IMR-90 (cell line): ENCODE measurements at regions not wholly inside any gene's neighbourhood (a gene's known extent, or its start where the extent isn't known, plus 50 kb on each side); places are given as distances from the start of the nearest gene placed in this dataset.

ENCODE experiments used
- ATAC-seq: fragments of 200-7000 bp; cut with Tn5 transposase; 2 replicates; pipeline ENCODE4 v1.9.1; 2020; ENCODE audit warnings: low read depth, mild to moderate bottlenecking, moderate library complexity
- BruUV-seq: library from RNA; stranded (reverse); fragments of 400-500 nt; replicated peaks from 2 replicates; lab custom pipeline; 2021; lab: Mats Ljungman, UMichigan
- CTCF ChIA-PET: fragments of 300-600 bp; formaldehyde crosslinking; extraction: SDS; loops from one replicate; lab custom pipeline; 2021; ENCODE audit warnings: antibody characterized with exemption; lab: Yijun Ruan, JAX
- POLR2A ChIA-PET: fragments of 300-600 bp; sonication (Branson Sonifier 250); formaldehyde crosslinking; loops from one replicate; lab custom pipeline; 2022; ENCODE audit warnings: antibody characterized with exemption; ENCODE audit not compliant: unreplicated experiment; lab: Charles Lee
- DNase-seq: peaks from one replicate; pipeline ENCODE4 v3.0.0; 2013
- H2AFZ ChIP-seq: replicated peaks from 2 replicates; pipeline ENCODE3; 2013; ENCODE audit warnings: low read length, mild to moderate bottlenecking; ENCODE audit not compliant: poor library complexity
- H2AK5ac ChIP-seq: 2 replicates; pipeline ENCODE4 v1.6.1; 2013; ENCODE audit warnings: low read depth, low read length, inconsistent platforms
- H2AK9ac ChIP-seq: replicated peaks from 2 replicates; pipeline ENCODE3; 2013; ENCODE audit warnings: mild to moderate bottlenecking, low read depth, low read length, moderate library complexity; ENCODE audit not compliant: poor library complexity
- H2BK120ac ChIP-seq: 2 replicates; pipeline ENCODE4 v1.6.1; 2013; ENCODE audit warnings: low read depth, low read length, inconsistent platforms
- H2BK15ac ChIP-seq: 3 replicates; pipeline ENCODE4 v1.6.1; 2013; ENCODE audit warnings: low read depth, low read length, inconsistent platforms
- H2BK20ac ChIP-seq: 2 replicates; pipeline ENCODE4 v1.6.1; 2013; ENCODE audit warnings: low read depth, mild to moderate bottlenecking, inconsistent platforms, low read length, moderate library complexity
- H2BK5ac ChIP-seq: 2 replicates; pipeline ENCODE4 v1.6.1; 2013; ENCODE audit warnings: mild to moderate bottlenecking, low read depth, low read length, inconsistent platforms; ENCODE audit not compliant: poor library complexity, severe bottlenecking
- H3K14ac ChIP-seq: replicated peaks from 2 replicates; pipeline ENCODE4 v1.6.1; 2013; ENCODE audit warnings: low read depth, low read length, inconsistent platforms
- H3K18ac ChIP-seq: 2 replicates; pipeline ENCODE4 v1.6.1; 2013; ENCODE audit warnings: low read depth, low read length, control low read depth
- H3K23ac ChIP-seq: 2 replicates; pipeline ENCODE4 v1.6.1; 2013; ENCODE audit warnings: low read depth, low read length, inconsistent platforms
- H3K27ac ChIP-seq: 2 replicates; pipeline ENCODE4 v1.5.1; 2013; ENCODE audit warnings: mild to moderate bottlenecking, control low read depth, low read length; ENCODE audit not compliant: insufficient read depth
- H3K27me3 ChIP-seq: 2 replicates; pipeline ENCODE4 v1.6.1; 2013; ENCODE audit warnings: low read length; ENCODE audit not compliant: control insufficient read depth, insufficient read depth
- H3K36me3 ChIP-seq: 2 replicates; pipeline ENCODE4 v1.6.1; 2013; ENCODE audit warnings: low read length, mixed read lengths; ENCODE audit not compliant: control insufficient read depth, insufficient read depth
- H3K4ac ChIP-seq: 2 replicates; pipeline ENCODE4 v1.6.1; 2013; ENCODE audit warnings: low read depth, low read length, inconsistent platforms
- H3K4me1 ChIP-seq: 2 replicates; pipeline ENCODE4 v1.6.1; 2013; ENCODE audit warnings: low read length, mixed read lengths; ENCODE audit not compliant: control insufficient read depth, insufficient read depth
- H3K4me2 ChIP-seq: 2 replicates; pipeline ENCODE4 v1.6.1; 2013; ENCODE audit warnings: low read depth, mild to moderate bottlenecking, control low read depth, low read length, moderate library complexity
- H3K4me3 ChIP-seq: 2 replicates; pipeline ENCODE4 v1.5.1; 2013; ENCODE audit warnings: low read depth, mild to moderate bottlenecking, control low read depth, low read length, moderate library complexity; ENCODE audit not compliant: insufficient read depth
- H3K56ac ChIP-seq: 2 replicates; pipeline ENCODE4 v1.6.1; 2013; ENCODE audit warnings: low read length, inconsistent platforms; ENCODE audit not compliant: insufficient read depth; ENCODE audit errors: extremely low read depth
- H3K79me1 ChIP-seq, 2 experiments: 2 replicates each; pipeline ENCODE4 v1.6.1; 2013; ENCODE audit warnings: low read length in 2 of 2, inconsistent platforms in 1 of 2, low read depth in 1 of 2
- H3K9ac ChIP-seq: 2 replicates; pipeline ENCODE4 v1.6.1; 2013; ENCODE audit warnings: low read depth, low read length, control low read depth
- H3K9me1 ChIP-seq: 2 replicates; pipeline ENCODE4 v1.6.1; 2013; ENCODE audit warnings: low read length, inconsistent platforms; ENCODE audit not compliant: insufficient read depth
- H3K9me3 ChIP-seq: 2 replicates; pipeline ENCODE4 v1.6.1; 2013; ENCODE audit warnings: low read length; ENCODE audit not compliant: control insufficient read depth, insufficient read depth
- H4K20me1 ChIP-seq: 2 replicates; pipeline ENCODE4 v1.6.1; 2013; ENCODE audit warnings: low read length, inconsistent platforms; ENCODE audit not compliant: insufficient read depth
- H4K5ac ChIP-seq: 2 replicates; pipeline ENCODE4 v1.6.1; 2013; ENCODE audit warnings: mild to moderate bottlenecking, low read depth, low read length, control low read depth
- H4K8ac ChIP-seq, 2 experiments: 2 replicates each; pipeline ENCODE4 v1.6.1; 2013; ENCODE audit warnings: low read depth in 2 of 2, low read length in 2 of 2, control low read depth in 1 of 2, inconsistent platforms in 1 of 2
- H4K91ac ChIP-seq: 2 replicates; pipeline ENCODE4 v1.6.1; 2013; ENCODE audit warnings: low read depth, low read length, inconsistent platforms; ENCODE audit not compliant: insufficient read depth
- BHLHE40 ChIP-seq: fragments of 150-350 bp; IDR thresholded peaks from 2 replicates; pipeline ENCODE4 v1.6.1; 2016; ENCODE audit warnings: mild to moderate bottlenecking, low read depth, low read length
- CEBPB ChIP-seq: IDR thresholded peaks from 2 replicates; pipeline ENCODE4 v1.6.1; 2012; ENCODE audit warnings: low read depth, low read length, improper control_type of control experiment
- CHD1 ChIP-seq: IDR thresholded peaks from 2 replicates; pipeline ENCODE4 v1.6.1; 2012; ENCODE audit warnings: low read depth, low read length, improper control_type of control experiment
- FOS ChIP-seq: fragments of 150-350 bp; IDR thresholded peaks from 2 replicates; pipeline ENCODE4 v1.6.1; 2016; ENCODE audit warnings: low read depth, low read length
- MAFK ChIP-seq: IDR thresholded peaks from 2 replicates; pipeline ENCODE4 v1.6.1; 2012; ENCODE audit warnings: low read depth, low read length, improper control_type of control experiment
- MAZ ChIP-seq: IDR thresholded peaks from 2 replicates; pipeline ENCODE4 v1.6.1; 2012; ENCODE audit warnings: low read depth, mild to moderate bottlenecking, low read length, improper control_type of control experiment, moderate library complexity, borderline replicate concordance
- MXI1 ChIP-seq: IDR thresholded peaks from 2 replicates; pipeline ENCODE4 v1.6.1; 2012; ENCODE audit warnings: low read depth, mild to moderate bottlenecking, low read length, moderate library complexity, borderline replicate concordance
- NFE2L2 ChIP-seq: fragments of 150-350 bp; IDR thresholded peaks from 2 replicates; pipeline ENCODE4 v1.6.1; 2016; ENCODE audit warnings: low read depth, mild to moderate bottlenecking, low read length
- POLR2A ChIP-seq: IDR thresholded peaks from 2 replicates; pipeline ENCODE4 v1.6.1; 2012; ENCODE audit warnings: mild to moderate bottlenecking, low read depth, low read length
- RAD21 ChIP-seq: IDR thresholded peaks from 2 replicates; pipeline ENCODE4 v1.6.1; 2012; ENCODE audit warnings: low read length, improper control_type of control experiment
- RCOR1 ChIP-seq: IDR thresholded peaks from 2 replicates; pipeline ENCODE4 v1.6.1; 2012; ENCODE audit warnings: mild to moderate bottlenecking, low read length, improper control_type of control experiment; ENCODE audit not compliant: insufficient replicate concordance
- RFX5 ChIP-seq: IDR thresholded peaks from 2 replicates; pipeline ENCODE4 v1.8.0; 2012; ENCODE audit warnings: low read depth, mild to moderate bottlenecking, low read length, moderate library complexity
- SMC3 ChIP-seq: fragments of 150-350 bp; IDR thresholded peaks from 2 replicates; pipeline ENCODE4 v1.6.1; 2016; ENCODE audit warnings: low read depth, mild to moderate bottlenecking, antibody characterized with exemption, low read length, moderate library complexity
- WGBS, 2 experiments: methylation state at CpG; one replicate each; pipeline versions ENCODE4 v1.1.5 to v1.1.7; 2013; ENCODE audit warnings: missing lambda C conversion rate in 2 of 2; ENCODE audit not compliant: insufficient read length in 1 of 2; ENCODE audit errors: extremely low coverage in 2 of 2; 5-methylcytosine and 5-hydroxymethylcytosine counted together
- dilution Hi-C: fragments of 300-500 bp; cut with HindIII; formaldehyde crosslinking; loops from one replicate; pipeline ENCODE4 v1.14.3; 2018; ENCODE audit warnings: low sequenced_read_pairs; ENCODE audit not compliant: unreplicated experiment
- in situ Hi-C: fragments of 300-500 bp; cut with MboI; formaldehyde crosslinking; loops from 3 replicates; pipeline ENCODE4 v1.14.3; 2019; ENCODE audit warnings: low sequenced_read_pairs, inconsistent platforms, mixed read lengths
- intact Hi-C: fragments of 100-400 bp; cut with micrococcal nuclease; formaldehyde crosslinking; loops from 2 replicates; pipeline ENCODE4 v1.10.0; 2022
- TF ChIP-seq, protein P1 (sequence below): fragments of 150-350 bp; IDR thresholded peaks from 2 replicates; pipeline ENCODE4 v1.6.1; 2017; ENCODE audit warnings: mild to moderate bottlenecking, antibody characterized with exemption, low read length, low read depth
- TF ChIP-seq, protein P2 (sequence below): fragments of 150-350 bp; IDR thresholded peaks from 2 replicates; pipeline ENCODE4 v1.6.1; 2016; ENCODE audit warnings: low read depth, mild to moderate bottlenecking, low read length, moderate library complexity, borderline replicate concordance
- TF ChIP-seq, protein P3 (sequence below): conservative IDR thresholded peaks from 2 replicates; pipeline ENCODE4 v1.5.1; 2012; ENCODE audit warnings: mild to moderate bottlenecking, low read depth, low read length, improper control_type of control experiment

DNA sequence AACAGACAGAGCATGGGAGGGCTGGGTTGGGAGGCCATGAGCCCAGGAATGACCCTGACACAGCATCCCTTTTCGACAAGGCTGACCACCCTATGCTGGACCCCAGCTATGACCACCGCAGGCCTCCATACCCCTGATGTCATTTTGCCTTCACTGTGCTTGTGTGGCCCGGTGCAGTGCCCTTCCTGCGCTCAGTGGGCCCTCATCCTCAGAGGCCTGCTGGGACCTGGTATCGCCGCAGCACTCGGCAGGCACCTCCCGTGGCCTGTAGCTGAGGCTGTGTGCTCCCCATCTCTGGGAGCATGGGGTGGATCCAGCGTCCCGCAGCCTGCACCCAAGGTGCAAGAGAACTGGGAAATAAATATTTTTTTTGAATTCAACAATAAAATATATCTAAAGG lies 73.1 kb upstream of the MEF2A start:
- H4K91ac ChIP-seq: no peak overlapping the region
- H2AFZ ChIP-seq: no peak overlapping the region
- H3K79me1 ChIP-seq: no peaks in the 10 kb centered on the region
- peaks cover 11% of the 10 kb centered on the region; the same call in 1 of the 2 replicates for H3K4me1 ChIP-seq
- ChIA-PET CTCF (no interaction called here), POLR2A (no interaction called here)
- no peak overlapping the region for H4K5ac ChIP-seq
- no peak overlapping the region for H3K9ac ChIP-seq
- no peak overlapping the region for H2BK20ac ChIP-seq
- WGBS, 2 experiments: 91% methylated on average over 3 of the region's 10 CpGs; no CpG with 5 or more reads in 1 of the 2 experiments
- in situ Hi-C loops (no loop called here), intact Hi-C loops (no loop called here), dilution Hi-C loops (no loop called here)
- no peak overlapping the region for H2BK15ac ChIP-seq
- ATAC-seq: no peak
- no TSS peak for BruUV-seq
- no peak overlapping the region for H3K18ac ChIP-seq
- H2BK120ac ChIP-seq: no peak overlapping the region
- no peaks in the 10 kb centered on the region for H4K20me1 ChIP-seq
- no peaks in the 10 kb centered on the region for H3K36me3 ChIP-seq
- H3K14ac ChIP-seq: no peak overlapping the region
- H3K23ac ChIP-seq: no peak overlapping the region
- H2AK9ac ChIP-seq: no peak overlapping the region
- TF ChIP-seq FOS: no peak
- TF ChIP-seq MXI1: no peak
- no peak for TF ChIP-seq MAZ
- no peak for TF ChIP-seq MAFK
- no peak for TF ChIP-seq CEBPB
- no peak for TF ChIP-seq CHD1
- no peak for TF ChIP-seq POLR2A
- no peak for TF ChIP-seq SMC3
- no peak for TF ChIP-seq RAD21
- no peak for TF ChIP-seq NFE2L2
- no peak for TF ChIP-seq RCOR1
- TF ChIP-seq, protein P1, sequence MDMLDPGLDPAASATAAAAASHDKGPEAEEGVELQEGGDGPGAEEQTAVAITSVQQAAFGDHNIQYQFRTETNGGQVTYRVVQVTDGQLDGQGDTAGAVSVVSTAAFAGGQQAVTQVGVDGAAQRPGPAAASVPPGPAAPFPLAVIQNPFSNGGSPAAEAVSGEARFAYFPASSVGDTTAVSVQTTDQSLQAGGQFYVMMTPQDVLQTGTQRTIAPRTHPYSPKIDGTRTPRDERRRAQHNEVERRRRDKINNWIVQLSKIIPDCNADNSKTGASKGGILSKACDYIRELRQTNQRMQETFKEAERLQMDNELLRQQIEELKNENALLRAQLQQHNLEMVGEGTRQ: no peak
- no peak for TF ChIP-seq BHLHE40
- no peak for TF ChIP-seq RFX5
- TF ChIP-seq, protein P2, sequence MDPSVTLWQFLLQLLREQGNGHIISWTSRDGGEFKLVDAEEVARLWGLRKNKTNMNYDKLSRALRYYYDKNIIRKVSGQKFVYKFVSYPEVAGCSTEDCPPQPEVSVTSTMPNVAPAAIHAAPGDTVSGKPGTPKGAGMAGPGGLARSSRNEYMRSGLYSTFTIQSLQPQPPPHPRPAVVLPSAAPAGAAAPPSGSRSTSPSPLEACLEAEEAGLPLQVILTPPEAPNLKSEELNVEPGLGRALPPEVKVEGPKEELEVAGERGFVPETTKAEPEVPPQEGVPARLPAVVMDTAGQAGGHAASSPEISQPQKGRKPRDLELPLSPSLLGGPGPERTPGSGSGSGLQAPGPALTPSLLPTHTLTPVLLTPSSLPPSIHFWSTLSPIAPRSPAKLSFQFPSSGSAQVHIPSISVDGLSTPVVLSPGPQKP: no peak
- TF ChIP-seq, protein P3, sequence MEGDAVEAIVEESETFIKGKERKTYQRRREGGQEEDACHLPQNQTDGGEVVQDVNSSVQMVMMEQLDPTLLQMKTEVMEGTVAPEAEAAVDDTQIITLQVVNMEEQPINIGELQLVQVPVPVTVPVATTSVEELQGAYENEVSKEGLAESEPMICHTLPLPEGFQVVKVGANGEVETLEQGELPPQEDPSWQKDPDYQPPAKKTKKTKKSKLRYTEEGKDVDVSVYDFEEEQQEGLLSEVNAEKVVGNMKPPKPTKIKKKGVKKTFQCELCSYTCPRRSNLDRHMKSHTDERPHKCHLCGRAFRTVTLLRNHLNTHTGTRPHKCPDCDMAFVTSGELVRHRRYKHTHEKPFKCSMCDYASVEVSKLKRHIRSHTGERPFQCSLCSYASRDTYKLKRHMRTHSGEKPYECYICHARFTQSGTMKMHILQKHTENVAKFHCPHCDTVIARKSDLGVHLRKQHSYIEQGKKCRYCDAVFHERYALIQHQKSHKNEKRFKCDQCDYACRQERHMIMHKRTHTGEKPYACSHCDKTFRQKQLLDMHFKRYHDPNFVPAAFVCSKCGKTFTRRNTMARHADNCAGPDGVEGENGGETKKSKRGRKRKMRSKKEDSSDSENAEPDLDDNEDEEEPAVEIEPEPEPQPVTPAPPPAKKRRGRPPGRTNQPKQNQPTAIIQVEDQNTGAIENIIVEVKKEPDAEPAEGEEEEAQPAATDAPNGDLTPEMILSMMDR: no peak
- H3K4me2 ChIP-seq: no peak overlapping the region
- no peaks in the 10 kb centered on the region for H3K9me3 ChIP-seq
- H3K4ac ChIP-seq: no peak overlapping the region
- H3K9me1 ChIP-seq: peaks cover 4% of the 10 kb centered on the region; the same call in 1 of the 2 replicates
- no peak for DNase-seq
- no peak overlapping the region for H3K56ac ChIP-seq
- no peak overlapping the region for H2BK5ac ChIP-seq
- H3K27ac ChIP-seq: no peak overlapping the region
- no peak overlapping the region for H2AK5ac ChIP-seq
- no peak overlapping the region for H4K8ac ChIP-seq
- no peak overlapping the region for H3K4me3 ChIP-seq
- no peaks in the 10 kb centered on the region for H3K27me3 ChIP-seq
